ENCODE measurements at regions not wholly inside any gene's neighbourhood (a gene's known extent, or its start where the extent isn't known, plus 50 kb on each side); places are given as distances from the start of the nearest gene placed in this dataset.

DNA sequence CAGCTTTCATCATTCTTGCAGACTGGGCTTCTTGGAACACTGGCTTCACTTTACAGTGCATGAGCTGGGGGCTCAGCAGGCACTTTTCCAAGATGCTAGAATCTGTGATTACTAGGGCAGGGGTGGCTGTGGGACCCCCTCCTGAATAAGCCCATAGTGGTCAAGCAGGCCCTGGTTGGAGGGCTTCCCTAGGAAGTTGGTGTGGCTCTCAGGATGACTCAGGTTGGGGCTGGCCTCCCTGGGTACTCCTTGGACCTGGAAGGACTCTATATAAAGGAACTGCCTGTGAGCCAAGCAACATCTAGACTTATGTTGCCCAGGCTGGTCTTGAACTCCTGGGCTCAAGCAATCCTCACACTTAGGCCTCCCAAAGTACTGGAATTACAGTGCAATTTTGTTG, 88.3 kb upstream of the HELT start:
- H2AFZ ChIP-seq (ENCODE audit: low read length): no peak overlapping the region
- no peak overlapping the region for H3K9ac ChIP-seq (replicated peaks in 1 of 4; ENCODE audit: extremely low read depth in 1 of 4, low read depth in 3 of 4, low read length in 3 of 4)
- no peak overlapping the region for H4K8ac ChIP-seq (ENCODE audit: extremely low read depth, insufficient read depth, low read length)
- H3K36me3 ChIP-seq (ENCODE audit: control insufficient read depth in 2 of 4, insufficient read depth in 4 of 4, low read length in 3 of 4): no peaks in the 10 kb centered on the region
- DNase-seq (ENCODE audit: low read depth in 1 of 2, low spot score in 2 of 2) (peak in 1 of 2 experiments; percentile 8), FAIRE-seq (no peak)
- peaks cover 2 to 3% of the 10 kb centered on the region in 2 experiments; a peak in 1 of 4 replicates for H3K9me3 ChIP-seq (ENCODE audit: insufficient read depth in 2 of 2, low read depth in 1 of 2, low read length in 1 of 2)
- no peak overlapping the region for H4K5ac ChIP-seq (ENCODE audit: insufficient read length, low read depth, low read length)
- H2BK15ac ChIP-seq (ENCODE audit: low read length): no peak overlapping the region
- H3K27me3 ChIP-seq (replicated peaks in 1 of 4; ENCODE audit: control insufficient read depth in 3 of 4, extremely low read depth in 1 of 4, insufficient read depth in 3 of 4, low read length in 3 of 4): no peaks in the 10 kb centered on the region
- H3K56ac ChIP-seq (replicated peaks; ENCODE audit: insufficient read length, low read depth, low read length): no peak overlapping the region
- no peak overlapping the region for H2AK5ac ChIP-seq (ENCODE audit: low read depth, low read length)
- ChIA-PET CTCF (ENCODE audit: partially characterized antibody) (no interaction called here), POLR2A (ENCODE audit: partially characterized antibody) (no interaction called here)
- H2BK20ac ChIP-seq (ENCODE audit: low read length): no peak overlapping the region
- H3K23me2 ChIP-seq (ENCODE audit: low read depth, low read length): no peaks in the 10 kb centered on the region
- no peak overlapping the region for H2BK120ac ChIP-seq (replicated peaks; ENCODE audit: low read depth, low read length)
- no peak overlapping the region for H3K23ac ChIP-seq (ENCODE audit: insufficient read length)
- no peak overlapping the region for H3K4me3 ChIP-seq (ENCODE audit: extremely low read depth in 1 of 4, insufficient read depth in 2 of 4, low read depth in 3 of 4, low read length in 4 of 4)
- H2BK5ac ChIP-seq (ENCODE audit: low read depth, low read length): no peak overlapping the region
- H3K27ac ChIP-seq (ENCODE audit: low read depth, low read length): no peak overlapping the region
- no peak overlapping the region for H3K4ac ChIP-seq (replicated peaks; ENCODE audit: insufficient read length, low read depth, low read length)
- no peak overlapping the region for H2BK12ac ChIP-seq (ENCODE audit: low read depth, low read length)
- no peaks in the 10 kb centered on the region for H3K4me1 ChIP-seq (replicated peaks in 1 of 4; ENCODE audit: control insufficient read depth in 3 of 4, insufficient read depth in 4 of 4, low read length in 3 of 4)
- no peak overlapping the region for H3K18ac ChIP-seq (ENCODE audit: extremely low read depth, low read length)
- H3K79me1 ChIP-seq (ENCODE audit: low read depth, low read length): no peaks in the 10 kb centered on the region
- no peaks in the 10 kb centered on the region for H4K20me1 ChIP-seq (replicated peaks in 1 of 2; ENCODE audit: control insufficient read depth in 1 of 2, insufficient read depth in 2 of 2, low read length in 2 of 2)
- H3K79me2 ChIP-seq (ENCODE audit: control insufficient read depth in 1 of 2, insufficient read depth in 2 of 2, low read length in 2 of 2): no peaks in the 10 kb centered on the region
- H3K4me2 ChIP-seq (ENCODE audit: insufficient read depth in 1 of 2, low read depth in 2 of 2, low read length in 2 of 2): no peak overlapping the region
- no peak overlapping the region for H3K14ac ChIP-seq (ENCODE audit: insufficient read length)
- no peak for TF ChIP-seq TAF1 (IDR thresholded peaks at IDR 0.05; ENCODE audit: low read depth, low read length)
- no peak for TF ChIP-seq EGR1 (IDR thresholded peaks at IDR 0.05; ENCODE audit: borderline replicate concordance, low read depth, low read length)
- TF ChIP-seq GABPA (IDR thresholded peaks at IDR 0.05; ENCODE audit: borderline replicate concordance, insufficient read depth, low read length): no peak
- no peak for TF ChIP-seq SIX5 (IDR thresholded peaks at IDR 0.05; ENCODE audit: low read depth, low read length)
- no peak for TF ChIP-seq NRF1 (IDR thresholded peaks at IDR 0.05; ENCODE audit: low read depth, low read length)
- no peak for TF ChIP-seq SRF (IDR thresholded peaks at IDR 0.05; ENCODE audit: low read depth, low read length)
- no peak for TF ChIP-seq CEBPB (IDR thresholded peaks at IDR 0.05; ENCODE audit: low read depth, low read length)
- TF ChIP-seq ZNF274 (IDR thresholded peaks at IDR 0.05; ENCODE audit: borderline replicate concordance, extremely low read depth, low read length): no peak
- TF ChIP-seq PHF8 (conservative IDR thresholded peaks at IDR 0.05; ENCODE audit: low read depth, low read length): no peak
- TF ChIP-seq MAFK (IDR thresholded peaks at IDR 0.05; ENCODE audit: low read depth, low read length): no peak
- TF ChIP-seq POLR2A (IDR thresholded peaks at IDR 0.05; ENCODE audit: control extremely low read depth in 1 of 2, low read depth in 2 of 2, low read length in 2 of 2): no peak
- TF ChIP-seq EP300 (IDR thresholded peaks at IDR 0.05; ENCODE audit: borderline replicate concordance in 1 of 2, low read depth in 2 of 2, low read length in 2 of 2): no peak
- TF ChIP-seq POU5F1 (IDR thresholded peaks at IDR 0.05; ENCODE audit: low read depth, low read length): no peak
- no peak for TF ChIP-seq KDM5A (IDR thresholded peaks at IDR 0.05; ENCODE audit: low read length)
- no peak for TF ChIP-seq RXRA (IDR thresholded peaks at IDR 0.05; ENCODE audit: insufficient read depth, low read depth, low read length)
- H4K91ac ChIP-seq (replicated peaks; ENCODE audit: insufficient read length, low read length): no peak overlapping the region

Measured in H1 (cell line).